CD14-positive monocyte (primary cell): ENCODE measurements at regions not wholly inside any gene's neighbourhood (a gene's known extent, or its start where the extent isn't known, plus 50 kb on each side); places are given as distances from the start of the nearest gene placed in this dataset.

Source experiments
- DNase-seq, 3 donors: peaks; one replicate each; pipeline ENCODE4 v3.0.0-alpha.2; 2011 to 2022
- H2AFZ ChIP-seq: 2 replicates; pipeline ENCODE4 v1.6.0; 2012; ENCODE audit warnings: mild to moderate bottlenecking, low read depth, low read length, inconsistent platforms; ENCODE audit not compliant: insufficient read depth, poor library complexity, severe bottlenecking
- H3K27ac ChIP-seq, 2 donors: 1 replicate in 1 of 2; 2 replicates in 1 of 2; pipeline ENCODE4 v1.5.1; 2012 to 2013; ENCODE audit warnings: low read length in 2 of 2, control low read depth in 1 of 2, inconsistent platforms in 1 of 2, low read depth in 1 of 2, mild to moderate bottlenecking in 1 of 2
- H3K27me3 ChIP-seq, 2 donors: one replicate each; pipeline versions ENCODE4 v1.6.0 to v1.6.1; 2011 to 2013; ENCODE audit warnings: low read length in 2 of 2; ENCODE audit not compliant: control insufficient read depth in 2 of 2, insufficient read depth in 2 of 2
- H3K36me3 ChIP-seq, 2 donors: replicated peaks in 1 of 2; 1 replicate in 1 of 2; 2 replicates in 1 of 2; pipeline versions ENCODE4 v1.5.1 to v1.6.1; 2012 to 2013; ENCODE audit warnings: low read length in 2 of 2, control low read depth in 1 of 2, inconsistent platforms in 1 of 2, mild to moderate bottlenecking in 1 of 2; ENCODE audit not compliant: insufficient read depth in 2 of 2, control insufficient read depth in 1 of 2
- H3K4me1 ChIP-seq, 2 donors: 1 replicate in 1 of 2; 2 replicates in 1 of 2; pipeline versions ENCODE4 v1.5.1 to v1.6.1; 2012 to 2013; ENCODE audit warnings: low read length in 2 of 2, control low read depth in 1 of 2, inconsistent platforms in 1 of 2, mild to moderate bottlenecking in 1 of 2, moderate library complexity in 1 of 2; ENCODE audit not compliant: insufficient read depth in 2 of 2, control insufficient read depth in 1 of 2
- H3K4me2 ChIP-seq: replicated peaks from 2 replicates; pipeline ENCODE3; 2012; ENCODE audit warnings: low read length, moderate library complexity, mild to moderate bottlenecking; ENCODE audit not compliant: poor library complexity, severe bottlenecking; ENCODE audit errors: extremely low read depth
- H3K4me3 ChIP-seq, 3 experiments: fragments of 200-600 bp in 1 of 3; sonication (generic) in 1 of 3; replicated peaks in 1 of 3; 1 replicate in 2 of 3; 2 replicates in 1 of 3; pipeline ENCODE4 v1.5.1; 2011 to 2013; ENCODE audit warnings: low read length in 3 of 3, mild to moderate bottlenecking in 3 of 3, control low read depth in 2 of 3, low read depth in 2 of 3, inconsistent platforms in 1 of 3, moderate library complexity in 1 of 3
- H3K79me2 ChIP-seq: 2 replicates; pipeline ENCODE4 v1.6.0; 2012; ENCODE audit warnings: mild to moderate bottlenecking, control low read depth, inconsistent platforms, low read length, moderate library complexity; ENCODE audit not compliant: insufficient read depth
- H3K9ac ChIP-seq: 2 replicates; pipeline ENCODE4 v1.6.0; 2017; ENCODE audit warnings: low read length, mild to moderate bottlenecking; ENCODE audit not compliant: insufficient read depth, poor library complexity, severe bottlenecking
- H3K9me3 ChIP-seq, 2 donors: replicated peaks in 1 of 2; 1 replicate in 1 of 2; 2 replicates in 1 of 2; pipeline versions ENCODE4 v1.5.1 to v1.6.1; 2012 to 2013; ENCODE audit warnings: low read length in 2 of 2, control low read depth in 1 of 2; ENCODE audit not compliant: control insufficient read depth in 1 of 2, insufficient read depth in 1 of 2
- H4K20me1 ChIP-seq: 2 replicates; pipeline ENCODE4 v1.6.0; 2012; ENCODE audit warnings: mild to moderate bottlenecking, low read length, control low read depth, moderate library complexity; ENCODE audit not compliant: insufficient read depth
- H3K27ac Mint-ChIP-seq, 7 donors: one replicate each; pipeline ENCODE4 v1.8.0; 2020; ENCODE audit warnings: mild to moderate bottlenecking in 7 of 7, mixed read lengths in 7 of 7, moderate library complexity in 6 of 7, inconsistent platforms in 2 of 7
- H3K27me3 Mint-ChIP-seq, 3 donors: one replicate each; pipeline ENCODE4 v1.8.0; 2021 to 2022; ENCODE audit warnings: low read depth in 3 of 3, mild to moderate bottlenecking in 3 of 3, mixed read lengths in 3 of 3, moderate library complexity in 3 of 3, inconsistent platforms in 1 of 3
- H3K36me3 Mint-ChIP-seq, 2 donors: one replicate each; pipeline ENCODE4 v1.8.0; 2020; ENCODE audit warnings: mixed read lengths in 2 of 2, inconsistent platforms in 1 of 2, mild to moderate bottlenecking in 1 of 2
- H3K4me1 Mint-ChIP-seq: one replicate; pipeline ENCODE4 v1.8.0; 2020; ENCODE audit warnings: mild to moderate bottlenecking, mixed read lengths
- H3K4me3 Mint-ChIP-seq, 2 donors: one replicate each; pipeline ENCODE4 v1.8.0; 2020; ENCODE audit warnings: mild to moderate bottlenecking in 2 of 2, mixed read lengths in 2 of 2, moderate library complexity in 1 of 2
- H3K9me3 Mint-ChIP-seq, 7 donors: one replicate each; pipeline ENCODE4 v1.8.0; 2020 to 2022; ENCODE audit warnings: mixed read lengths in 7 of 7, mild to moderate bottlenecking in 6 of 7, moderate library complexity in 6 of 7, inconsistent platforms in 2 of 7
- WGBS: methylation state at CpG from one replicate; pipeline ENCODE4 v1.1.5; 2013; ENCODE audit warnings: missing lambda C conversion rate; ENCODE audit not compliant: insufficient coverage; 5-methylcytosine and 5-hydroxymethylcytosine counted together
- intact Hi-C, 2 donors: fragments of 100-400 bp; cut with micrococcal nuclease; formaldehyde crosslinking; loops; one replicate each; pipeline versions ENCODE4 v1.15.0 to v1.15.1; 2023
- TF ChIP-seq, protein P1 (sequence below): fragments of 200-600 bp; IDR thresholded peaks from one replicate; pipeline ENCODE4 v1.8.0; 2022; ENCODE audit warnings: antibody characterized with exemption, mild to moderate bottlenecking

- intact Hi-C loops = no loop called here
- no peaks in the 10 kb centered on the region for H3K9me3 ChIP-seq
- H3K79me2 ChIP-seq = no peaks in the 10 kb centered on the region
- H2AFZ ChIP-seq = no peak overlapping the region
- H4K20me1 ChIP-seq = no peaks in the 10 kb centered on the region
- 40% methylated on average over 1 of the region's 3 CpGs for WGBS
- H3K4me3 Mint-ChIP-seq = no peak overlapping the region
- no peaks in the 10 kb centered on the region for H3K27me3 ChIP-seq
- H3K9ac ChIP-seq = no peak overlapping the region
- H3K9me3 Mint-ChIP-seq = peaks cover 0 to 1% (median 0%) of the 10 kb centered on the region in 7 donors
- no peak overlapping the region for H3K27ac ChIP-seq
- H3K4me1 ChIP-seq = no peaks in the 10 kb centered on the region
- H3K4me3 ChIP-seq = no peak overlapping the region
- H3K4me1 Mint-ChIP-seq = no peaks in the 10 kb centered on the region
- H3K4me2 ChIP-seq = no peak overlapping the region
- TF ChIP-seq, protein P1, sequence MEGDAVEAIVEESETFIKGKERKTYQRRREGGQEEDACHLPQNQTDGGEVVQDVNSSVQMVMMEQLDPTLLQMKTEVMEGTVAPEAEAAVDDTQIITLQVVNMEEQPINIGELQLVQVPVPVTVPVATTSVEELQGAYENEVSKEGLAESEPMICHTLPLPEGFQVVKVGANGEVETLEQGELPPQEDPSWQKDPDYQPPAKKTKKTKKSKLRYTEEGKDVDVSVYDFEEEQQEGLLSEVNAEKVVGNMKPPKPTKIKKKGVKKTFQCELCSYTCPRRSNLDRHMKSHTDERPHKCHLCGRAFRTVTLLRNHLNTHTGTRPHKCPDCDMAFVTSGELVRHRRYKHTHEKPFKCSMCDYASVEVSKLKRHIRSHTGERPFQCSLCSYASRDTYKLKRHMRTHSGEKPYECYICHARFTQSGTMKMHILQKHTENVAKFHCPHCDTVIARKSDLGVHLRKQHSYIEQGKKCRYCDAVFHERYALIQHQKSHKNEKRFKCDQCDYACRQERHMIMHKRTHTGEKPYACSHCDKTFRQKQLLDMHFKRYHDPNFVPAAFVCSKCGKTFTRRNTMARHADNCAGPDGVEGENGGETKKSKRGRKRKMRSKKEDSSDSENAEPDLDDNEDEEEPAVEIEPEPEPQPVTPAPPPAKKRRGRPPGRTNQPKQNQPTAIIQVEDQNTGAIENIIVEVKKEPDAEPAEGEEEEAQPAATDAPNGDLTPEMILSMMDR = no peak
- H3K27ac Mint-ChIP-seq = no peak overlapping the region
- no peak for DNase-seq
- H3K36me3 Mint-ChIP-seq = no peaks in the 10 kb centered on the region
- peaks cover 0 to 2% (median 0%) of the 10 kb centered on the region in 3 donors for H3K27me3 Mint-ChIP-seq
- no peaks in the 10 kb centered on the region for H3K36me3 ChIP-seq
These were observed 398.1 kb upstream of the RPS6KA3 start for GRCh38 chrX:20664774-20665173.

GRCh38 chrX:20664131-20664530 is 397.4 kb upstream of the RPS6KA3 start:
- TF ChIP-seq, protein P1 = no peak
- H3K9me3 Mint-ChIP-seq = peaks cover 0 to 2% (median 0%) of the 10 kb centered on the region in 7 donors
- intact Hi-C loops = no loop called here

More at GRCh38 chrX:20664131-20664530, 397.4 kb upstream of the RPS6KA3 start:
- H3K4me3 Mint-ChIP-seq = no peak overlapping the region
- H3K4me1 Mint-ChIP-seq = no peaks in the 10 kb centered on the region
- Histone ChIP-seq H3K9ac (no peak overlapping the region), H4K20me1 (no peaks in the 10 kb centered on the region), H3K27ac (no peak overlapping the region), H3K4me1 (no peaks in the 10 kb centered on the region), H3K4me3 (no peak overlapping the region), H3K27me3 (no peaks in the 10 kb centered on the region), H3K9me3 (no peaks in the 10 kb centered on the region), H3K4me2 (no peak overlapping the region), H3K36me3 (no peaks in the 10 kb centered on the region), H2AFZ (no peak overlapping the region), H3K79me2 (no peaks in the 10 kb centered on the region)
- no CpG with 5 or more reads among the region's 2 CpGs for WGBS
- H3K36me3 Mint-ChIP-seq = no peaks in the 10 kb centered on the region
- H3K27ac Mint-ChIP-seq = no peak overlapping the region
- no peak for DNase-seq
- H3K27me3 Mint-ChIP-seq = peaks cover 0 to 2% (median 0%) of the 10 kb centered on the region in 3 donors
